ENCODE measurements at regions not wholly inside any gene's neighbourhood (a gene's known extent, or its start where the extent isn't known, plus 50 kb on each side); places are given as distances from the start of the nearest gene placed in this dataset.

- Histone ChIP-seq H3K27me3 (no peaks in the 10 kb centered on the region), H3K4me1 (no peaks in the 10 kb centered on the region), H3K9me3 (no peaks in the 10 kb centered on the region), H3K27ac (no peak overlapping the region), H3K36me3 (ENCODE audit: low read depth, missing control alignments) (no peaks in the 10 kb centered on the region), H3K4me3 (no peak overlapping the region)
- DNase-seq = no peak
- 86 to 90% methylated on average over 5 of the region's 5 CpGs for WGBS, 2 donors
- intact Hi-C loops (cut with DNase I; ENCODE audit: low total_unique reads) = no loop called here
- TF ChIP-seq POLR2A (IDR thresholded peaks at IDR 0.05) = no peak
- TF ChIP-seq CTCF (IDR thresholded peaks at IDR 0.05) = no peak
Observed at GRCh38 chr10:34033078-34033477, 698.6 kb upstream of the NRP1 start.

- no peaks in the 10 kb centered on the region for H3K36me3 ChIP-seq (ENCODE audit: low read depth, missing control alignments)
- TF ChIP-seq POLR2A (IDR thresholded peaks at IDR 0.05) (no peak), CTCF (IDR thresholded peaks at IDR 0.05) (no peak)
- no peak for DNase-seq
- WGBS, 2 donors = 96 to 97% methylated on average over 3 of the region's 3 CpGs
- no peak overlapping the region for H3K27ac ChIP-seq
- intact Hi-C loops (cut with DNase I; ENCODE audit: low total_unique reads) = no loop called here
- H3K4me3 ChIP-seq = no peak overlapping the region
- no peaks in the 10 kb centered on the region for H3K9me3 ChIP-seq
- H3K4me1 ChIP-seq = no peaks in the 10 kb centered on the region
- H3K27me3 ChIP-seq = no peaks in the 10 kb centered on the region
Observed at GRCh38 chr10:34032564-34032963, 698.1 kb upstream of the NRP1 start.

GRCh38 chr10:34031400-34031799 lies 696.9 kb upstream of the NRP1 start:
- no peak overlapping the region for H3K4me3 ChIP-seq
- H3K36me3 ChIP-seq (ENCODE audit: low read depth, missing control alignments) = no peaks in the 10 kb centered on the region
- H3K27me3 ChIP-seq = no peaks in the 10 kb centered on the region
- peak; percentile 16 for DNase-seq
- no peak overlapping the region for H3K27ac ChIP-seq
- no peaks in the 10 kb centered on the region for H3K4me1 ChIP-seq
- H3K9me3 ChIP-seq = no peaks in the 10 kb centered on the region
- WGBS, 2 donors = 35 to 47% methylated on average over 3 of the region's 3 CpGs
- intact Hi-C loops (cut with DNase I; ENCODE audit: low total_unique reads) = no loop called here
- TF ChIP-seq POLR2A (IDR thresholded peaks at IDR 0.05) (no peak), CTCF (IDR thresholded peaks at IDR 0.05) (no peak)

- TF ChIP-seq CTCF (IDR thresholded peaks at IDR 0.05) (no peak), POLR2A (IDR thresholded peaks at IDR 0.05) (no peak)
- H3K36me3 ChIP-seq (ENCODE audit: low read depth, missing control alignments) = no peaks in the 10 kb centered on the region
- H3K27me3 ChIP-seq = no peaks in the 10 kb centered on the region
- H3K4me3 ChIP-seq = no peak overlapping the region
- intact Hi-C loops (cut with DNase I; ENCODE audit: low total_unique reads) = no loop called here
- H3K4me1 ChIP-seq = no peaks in the 10 kb centered on the region
- no peaks in the 10 kb centered on the region for H3K9me3 ChIP-seq
- H3K27ac ChIP-seq = no peak overlapping the region
- no peak for DNase-seq
- WGBS, 2 donors = 92 to 97% methylated on average over 10 of the region's 10 CpGs
Observed at GRCh38 chr10:34029455-34029854, 695.0 kb upstream of the NRP1 start.

- Histone ChIP-seq H3K4me3 (no peak overlapping the region), H3K27me3 (no peaks in the 10 kb centered on the region), H3K4me1 (no peaks in the 10 kb centered on the region), H3K9me3 (no peaks in the 10 kb centered on the region), H3K36me3 (ENCODE audit: low read depth, missing control alignments) (no peaks in the 10 kb centered on the region), H3K27ac (no peak overlapping the region)
- WGBS, 2 donors = 72 to 89% methylated on average over 3 of the region's 3 CpGs
- no peak for DNase-seq
- TF ChIP-seq CTCF (IDR thresholded peaks at IDR 0.05) (no peak), POLR2A (IDR thresholded peaks at IDR 0.05) (no peak)
- intact Hi-C loops (cut with DNase I; ENCODE audit: low total_unique reads) = no loop called here
Observed at GRCh38 chr10:34028936-34029335, 694.5 kb upstream of the NRP1 start.
